ENCODE measurements at regions not wholly inside any gene's neighbourhood (a gene's known extent, or its start where the extent isn't known, plus 50 kb on each side); places are given as distances from the start of the nearest gene placed in this dataset.

DNA sequence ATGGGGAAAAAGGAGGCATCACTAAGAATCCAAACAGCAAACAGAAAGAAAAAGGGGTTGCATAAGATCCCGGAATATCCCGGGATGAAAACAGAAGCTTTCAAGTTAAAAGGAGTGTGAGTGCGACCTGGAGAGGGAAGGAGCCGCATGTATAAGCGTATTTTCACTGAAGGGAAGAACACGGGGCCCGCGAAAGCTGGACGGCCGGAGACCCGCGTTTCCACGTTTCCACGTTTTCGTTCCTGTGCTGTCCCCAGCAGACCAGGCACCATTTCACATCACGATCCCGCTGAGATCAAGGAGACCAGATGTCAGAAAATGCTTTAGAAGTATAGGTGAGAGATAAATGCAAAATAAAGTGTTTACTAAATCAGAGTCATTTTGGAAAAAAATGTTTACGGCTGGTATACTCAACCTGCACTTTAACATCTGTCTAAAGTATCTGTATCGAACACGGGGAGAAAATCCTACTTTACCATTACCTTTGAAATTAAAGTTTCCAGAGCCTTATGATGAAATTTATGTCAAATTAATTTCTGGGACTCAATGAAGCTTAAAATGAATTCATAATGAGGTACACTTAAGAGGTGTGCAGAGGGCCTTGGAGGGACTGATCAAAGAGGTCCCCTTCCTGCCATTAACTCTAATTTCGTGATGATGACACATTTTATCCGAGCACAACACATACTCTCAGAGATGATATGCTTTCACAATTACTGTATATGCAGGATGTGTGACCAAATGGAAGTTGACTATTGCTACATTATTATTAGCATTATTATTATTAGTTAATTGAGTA is 71.0 kb upstream of the SALL3 start:
- no peak for DNase-seq

DNA sequence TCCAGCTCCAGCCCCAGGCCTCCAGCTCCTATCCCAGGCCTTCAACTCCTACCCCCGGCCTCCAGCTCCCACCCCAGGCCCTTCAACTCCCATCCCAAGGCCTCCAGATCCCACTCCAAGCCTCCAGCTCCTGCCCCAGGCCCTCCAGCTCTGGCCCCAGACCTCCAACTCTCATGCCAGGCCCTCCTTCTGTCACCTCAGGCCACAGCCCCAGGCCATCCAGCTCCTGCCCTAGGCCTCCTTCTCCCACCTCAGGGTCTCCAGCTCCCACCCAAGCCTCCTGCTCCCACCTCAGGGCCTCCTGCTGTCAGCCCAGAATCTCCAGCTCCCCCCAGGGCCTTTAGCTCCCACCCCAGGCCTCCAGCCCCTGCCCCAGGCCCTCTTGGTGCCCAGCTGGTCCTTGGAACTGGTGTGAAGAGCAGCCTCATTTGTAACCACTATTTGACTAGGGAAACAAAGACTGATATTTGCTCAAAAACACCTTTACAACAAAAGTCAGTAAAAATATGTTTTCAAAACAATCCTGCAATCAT is 67.8 kb upstream of the SALL3 start:
- no peak for DNase-seq

DNA sequence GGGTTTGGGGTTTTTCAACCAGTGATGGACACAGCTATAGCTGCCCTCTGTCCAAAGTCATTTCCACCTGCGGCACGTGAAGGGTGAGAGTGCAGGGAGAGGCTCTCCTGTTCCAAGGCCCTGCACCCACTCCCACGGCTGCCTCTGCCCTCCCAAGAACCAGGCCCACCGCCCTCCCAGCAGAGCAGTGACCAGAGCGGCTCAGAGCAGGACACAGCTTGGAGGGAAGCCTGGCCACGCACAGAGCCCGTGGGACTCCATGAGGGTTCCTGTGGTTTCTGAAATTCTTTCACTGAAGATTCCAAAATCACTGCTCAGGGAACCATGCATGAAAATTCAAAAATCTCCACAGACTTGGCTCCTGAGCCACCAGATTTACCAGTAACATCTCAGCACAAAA is 67.3 kb upstream of the SALL3 start:
- DNase-seq = no peak

DNA sequence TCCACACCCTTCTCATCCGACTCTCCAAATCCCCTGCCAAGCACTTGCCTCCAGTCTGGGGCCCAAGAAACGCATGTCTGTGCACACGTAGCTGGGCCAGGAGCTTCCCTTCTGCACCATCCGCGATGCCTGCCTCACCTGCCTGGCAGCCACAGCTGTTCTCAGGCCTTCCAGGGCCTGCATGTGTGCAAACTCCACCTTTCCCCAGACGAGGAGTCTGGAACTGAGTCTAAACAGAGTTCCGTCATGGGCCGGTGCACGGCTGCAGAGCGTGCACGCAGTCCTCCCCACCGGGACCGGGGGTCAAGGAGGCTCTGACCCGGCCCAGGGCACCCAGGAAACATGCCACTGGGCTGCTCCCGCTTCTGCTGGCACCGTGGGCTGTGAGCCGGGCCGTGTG is 66.8 kb upstream of the SALL3 start:
- DNase-seq = no peak

DNA sequence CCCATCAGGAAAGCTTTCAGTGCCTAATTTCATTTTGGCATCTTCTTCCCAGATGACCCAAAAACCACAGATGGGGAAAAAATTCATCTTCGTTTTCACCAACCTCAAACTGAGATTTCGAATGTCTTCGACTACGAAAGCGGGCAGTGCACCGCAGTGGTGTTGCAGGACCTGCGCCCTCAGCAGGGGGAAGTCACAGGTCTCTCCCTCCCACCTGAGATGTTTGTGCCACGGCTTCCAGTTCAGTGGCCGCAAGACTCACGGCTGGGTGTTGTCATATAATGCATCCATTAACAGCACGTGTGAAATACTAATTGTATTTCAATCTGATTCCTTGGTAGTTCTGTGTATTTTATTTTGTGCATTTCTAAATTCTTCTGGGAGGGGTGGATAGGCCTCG is 66.2 kb upstream of the SALL3 start:
- no peak for DNase-seq

DNA sequence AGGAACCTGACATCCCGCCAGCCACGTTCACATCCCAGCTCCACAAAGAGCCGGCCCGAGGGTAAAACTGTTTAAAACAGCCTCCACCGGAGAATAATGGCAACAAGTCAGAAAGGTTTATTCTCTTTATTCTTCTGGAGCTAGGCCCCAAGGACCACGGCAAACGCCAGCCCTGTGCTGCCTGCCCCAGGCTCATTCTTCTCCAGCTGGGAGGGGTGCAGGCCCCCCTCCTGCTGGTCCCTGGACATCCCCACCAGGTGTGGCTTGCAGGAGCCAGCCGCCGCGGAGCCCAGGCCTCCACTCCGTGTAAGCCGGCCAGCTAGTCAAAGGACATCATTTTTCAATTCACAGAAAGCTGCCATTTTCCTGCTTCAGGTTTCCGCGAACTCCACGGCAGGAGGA is 65.8 kb upstream of the SALL3 start:
- no peak for DNase-seq

DNA sequence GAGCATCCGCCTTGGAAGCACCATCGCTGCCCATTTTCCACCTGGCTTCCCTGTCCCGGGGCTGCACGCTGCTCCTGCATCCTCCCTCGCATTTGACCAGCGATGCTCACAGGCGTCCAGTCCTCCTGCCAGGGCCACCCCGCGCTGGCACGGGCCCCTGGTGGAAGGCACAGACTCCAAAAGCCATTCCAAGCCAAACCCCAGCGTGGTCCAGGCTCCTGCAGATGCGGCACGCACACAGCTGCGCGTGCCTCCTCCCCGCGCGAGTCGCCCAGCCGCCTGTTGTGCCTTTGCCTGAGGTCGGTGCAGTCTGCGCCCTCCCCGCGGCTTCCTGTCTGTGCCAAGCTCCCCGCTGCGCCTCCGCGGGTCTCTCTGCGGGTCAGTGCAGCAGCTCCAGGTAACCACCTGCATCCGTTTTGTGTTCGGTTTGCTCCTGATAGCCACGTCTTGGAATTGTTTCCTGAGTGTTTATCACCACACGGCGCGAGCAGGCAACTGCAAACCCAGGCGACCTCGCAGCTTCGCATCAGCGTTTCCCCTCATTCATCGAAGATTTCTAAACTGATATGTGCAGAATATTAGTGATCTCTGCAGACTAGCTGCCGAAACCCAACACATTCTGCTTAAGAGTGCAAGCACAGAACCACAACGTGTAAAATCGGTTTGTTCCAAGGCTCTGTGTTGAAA is 65.2 kb upstream of the SALL3 start:
- no peak for DNase-seq

DNA sequence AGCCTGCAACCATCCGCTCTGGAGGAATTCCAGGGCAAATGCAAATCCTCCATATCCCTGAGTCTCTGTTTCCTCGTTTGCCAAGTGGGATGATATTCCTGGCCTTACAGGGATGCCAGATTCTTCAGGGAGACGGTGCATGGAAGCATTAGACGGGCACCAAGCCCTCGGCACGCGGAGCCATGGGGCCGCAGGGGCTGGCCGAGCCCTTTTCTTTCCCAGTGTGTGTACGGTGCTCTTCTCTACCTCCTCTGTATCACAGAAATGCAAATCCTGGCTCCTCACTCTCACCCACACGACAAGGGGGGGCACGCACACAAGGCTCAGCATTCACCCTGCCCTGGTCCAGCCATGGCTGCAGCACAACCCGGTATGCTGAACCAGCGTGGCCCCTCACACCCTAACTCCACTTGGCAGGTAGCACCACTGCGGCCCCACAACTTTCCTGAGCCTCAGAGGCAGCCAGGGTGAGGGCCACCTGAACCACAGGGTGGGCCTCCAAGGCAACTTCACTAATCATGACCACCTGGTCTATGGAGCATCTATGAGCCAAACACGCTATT is 64.1 kb upstream of the SALL3 start:
- no peak for DNase-seq

DNA sequence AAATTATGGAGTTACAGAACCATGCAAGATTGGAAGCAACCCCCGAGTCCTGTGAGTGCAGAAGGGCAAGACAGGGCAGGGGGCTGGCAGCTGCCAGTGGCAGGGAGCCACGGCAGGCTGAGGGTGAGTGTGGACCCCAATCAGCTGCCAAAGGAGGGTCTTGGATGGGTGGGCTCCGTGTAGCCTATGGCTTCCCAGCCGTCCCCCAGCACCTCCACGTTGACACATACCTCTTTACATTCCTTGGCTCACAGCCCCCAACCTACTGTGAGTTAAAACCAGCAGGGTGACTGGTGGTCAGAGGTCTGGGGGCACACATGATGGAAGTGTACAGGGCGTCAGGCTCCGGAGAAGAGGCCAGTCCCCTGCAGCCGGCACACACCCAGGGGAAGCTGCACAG is 60.9 kb upstream of the SALL3 start:
- no peak for DNase-seq

DNA sequence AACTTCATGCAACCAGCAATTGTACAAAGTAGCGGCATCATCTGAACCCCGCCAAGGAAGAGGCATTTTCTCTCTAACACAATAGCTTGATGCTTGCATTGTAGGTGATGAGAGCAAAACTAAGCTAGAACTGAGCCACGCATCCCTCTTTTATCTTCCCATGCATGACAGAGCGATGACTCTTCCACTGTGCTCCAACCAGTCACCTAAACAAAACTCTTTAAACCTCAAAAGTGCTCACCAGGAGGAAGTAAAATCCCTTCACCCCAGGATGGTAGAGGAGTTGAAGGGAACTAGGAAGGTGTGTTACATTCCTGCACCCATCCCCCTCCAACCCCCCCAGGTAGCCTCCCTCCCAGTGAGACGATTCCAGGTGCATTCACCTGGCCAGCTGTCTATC is 59.7 kb upstream of the SALL3 start:
- no peak for DNase-seq

DNA sequence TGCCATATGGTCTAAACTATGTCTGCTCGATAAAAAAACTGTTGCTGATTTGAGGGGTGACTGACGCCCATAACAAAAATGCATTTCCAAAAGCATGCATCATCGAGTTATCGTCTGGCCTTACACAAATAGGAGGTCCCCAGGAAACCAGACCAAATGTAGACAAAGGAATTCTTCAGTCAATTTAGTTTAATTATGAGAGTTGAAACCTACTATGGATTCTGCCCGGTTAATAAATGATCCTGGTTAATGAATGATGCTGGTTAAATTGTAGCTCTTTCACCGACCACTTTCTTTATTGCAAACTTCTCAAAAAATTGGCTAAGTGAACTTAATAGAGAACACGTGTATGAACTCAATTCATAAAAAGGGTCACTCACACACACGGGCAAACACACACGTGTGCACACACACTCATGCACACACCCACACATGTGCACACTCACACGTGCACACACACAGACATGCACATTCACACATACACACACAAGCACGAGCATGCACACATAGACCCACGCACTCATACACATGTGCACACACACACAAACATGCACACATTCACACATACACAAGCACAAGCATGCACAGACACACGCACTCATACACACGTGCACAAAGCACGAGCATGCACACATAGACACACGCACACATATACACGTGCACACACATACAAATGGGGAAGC is 59.0 kb upstream of the SALL3 start:
- DNase-seq = no peak

DNA sequence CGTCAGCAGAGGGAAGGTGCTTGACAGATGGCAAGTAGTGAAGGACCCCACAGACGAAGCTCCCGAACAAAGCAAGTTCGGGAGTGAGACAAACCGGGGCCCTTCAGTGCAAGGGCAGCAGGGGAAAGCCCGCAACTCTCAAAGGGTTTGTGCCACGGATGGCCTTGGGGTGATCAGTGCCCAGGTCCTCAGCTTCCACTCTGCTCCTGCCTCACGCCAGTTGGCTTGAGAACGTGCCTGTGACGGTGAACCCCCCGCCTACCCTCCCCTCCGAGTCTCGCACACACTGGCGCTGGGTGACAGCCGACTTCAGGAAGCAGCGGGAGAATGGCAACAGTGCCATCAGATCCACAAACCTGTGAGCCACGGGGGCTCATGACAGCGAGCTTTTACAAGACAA is 56.8 kb upstream of the SALL3 start:
- no peak for DNase-seq

DNA sequence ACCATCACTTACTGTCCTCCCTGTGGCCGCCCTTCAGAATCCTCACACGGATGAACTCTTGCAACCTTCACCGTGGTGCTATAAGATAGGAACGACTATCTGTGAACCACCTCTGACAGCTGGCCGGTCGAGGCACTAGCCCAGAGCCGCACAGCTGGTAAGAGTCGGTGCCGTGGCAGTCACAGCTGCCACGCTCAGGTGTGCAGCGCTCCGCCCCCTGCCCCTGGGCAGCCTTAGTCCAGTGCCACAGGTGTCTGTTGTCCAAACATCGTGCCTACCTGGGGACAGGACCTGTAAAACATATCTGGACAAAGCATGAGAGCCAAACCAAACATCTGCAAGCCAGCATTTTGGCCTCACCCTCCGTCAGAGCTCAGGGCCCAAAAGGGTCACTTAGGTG is 55.3 kb upstream of the SALL3 start:
- DNase-seq = no peak

DNA sequence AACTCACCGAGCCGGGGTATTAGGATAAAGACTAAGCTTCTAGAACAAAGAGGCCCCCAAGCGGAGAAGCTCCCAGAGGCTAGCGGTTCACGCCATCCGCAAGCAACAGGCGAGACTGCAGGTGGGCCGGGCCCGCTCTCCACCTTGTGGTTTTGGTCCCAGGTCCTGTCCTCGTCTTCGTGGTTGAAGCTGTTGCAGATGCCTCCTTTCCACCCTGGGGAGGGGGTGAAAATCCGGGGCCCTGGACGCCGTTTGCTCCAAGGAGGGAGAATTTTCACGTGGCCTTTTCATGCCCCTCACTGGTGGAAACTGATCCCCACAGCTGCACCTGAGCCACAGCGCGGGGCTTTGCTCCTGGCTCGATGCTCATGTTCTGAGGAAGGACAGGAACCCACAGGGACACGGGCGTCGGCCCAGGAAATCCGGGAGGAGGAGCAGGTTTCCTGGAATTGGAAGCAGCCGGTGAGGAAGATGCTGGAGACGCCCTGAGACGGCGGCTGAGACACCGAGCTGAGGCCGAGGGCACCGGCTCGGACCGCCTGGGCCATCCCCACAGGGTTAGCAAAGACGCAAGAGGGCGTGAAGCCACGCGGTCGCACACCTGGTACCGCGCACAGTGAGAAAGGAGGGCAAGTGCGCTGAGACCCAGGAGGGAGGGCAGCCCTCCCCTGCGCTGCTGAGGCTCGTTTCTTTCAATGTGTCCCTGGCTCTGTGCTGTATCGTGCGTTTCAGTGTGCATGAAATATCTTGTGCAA is 54.7 kb upstream of the SALL3 start:
- DNase-seq = no peak

DNA sequence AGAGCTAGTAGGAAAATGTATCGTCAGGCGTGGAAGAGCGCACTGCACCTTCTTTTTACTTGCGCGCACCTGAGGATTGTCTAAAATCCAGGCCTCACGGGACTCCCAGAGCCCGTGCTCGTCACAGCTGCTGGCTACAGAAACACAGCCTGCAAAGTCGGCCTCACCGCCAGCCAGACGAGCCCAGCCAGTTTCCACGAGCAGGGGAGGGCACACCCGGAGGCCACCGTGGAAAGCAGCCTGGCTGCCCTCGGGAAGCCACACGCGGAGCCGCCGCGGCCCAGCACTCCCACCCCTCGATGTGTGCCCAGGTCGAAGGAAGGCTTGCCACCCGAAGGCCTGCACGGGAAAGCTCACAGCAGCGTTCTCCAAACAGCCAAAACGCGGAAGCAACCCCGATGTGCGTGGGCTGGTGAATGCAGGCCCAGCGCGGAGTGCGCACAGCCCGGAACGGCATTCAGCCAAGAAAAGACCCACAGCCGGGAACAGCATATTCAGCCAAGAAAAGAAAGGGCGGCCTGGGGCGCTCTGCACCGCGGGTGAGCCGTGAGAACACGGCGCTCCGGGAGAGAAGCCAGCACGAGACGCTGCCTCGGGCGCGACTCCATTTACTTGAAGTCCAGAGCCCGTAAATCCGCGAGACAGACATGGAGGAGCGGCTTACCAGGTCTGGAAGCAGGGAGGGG is 53.9 kb upstream of the SALL3 start:
- no peak for DNase-seq

DNA sequence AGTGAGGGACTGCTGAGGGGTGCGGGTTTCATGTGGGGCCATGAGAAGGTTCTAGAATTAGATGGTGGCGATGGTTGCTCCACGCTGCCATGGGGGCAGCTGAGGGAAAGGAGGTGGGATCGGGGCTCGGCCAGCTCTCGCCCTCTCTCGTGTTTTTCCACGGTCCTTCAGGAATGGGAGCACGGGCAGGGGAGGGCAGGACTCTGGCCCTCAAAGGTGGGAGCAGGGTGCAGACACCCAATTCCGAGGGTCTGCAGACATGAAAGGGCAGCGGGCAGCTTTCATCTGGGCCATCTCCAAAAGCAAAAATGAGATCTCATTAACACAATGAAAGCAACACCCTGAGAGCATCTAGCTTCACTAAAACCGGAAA is 53.4 kb upstream of the SALL3 start:
- no peak for DNase-seq

DNA sequence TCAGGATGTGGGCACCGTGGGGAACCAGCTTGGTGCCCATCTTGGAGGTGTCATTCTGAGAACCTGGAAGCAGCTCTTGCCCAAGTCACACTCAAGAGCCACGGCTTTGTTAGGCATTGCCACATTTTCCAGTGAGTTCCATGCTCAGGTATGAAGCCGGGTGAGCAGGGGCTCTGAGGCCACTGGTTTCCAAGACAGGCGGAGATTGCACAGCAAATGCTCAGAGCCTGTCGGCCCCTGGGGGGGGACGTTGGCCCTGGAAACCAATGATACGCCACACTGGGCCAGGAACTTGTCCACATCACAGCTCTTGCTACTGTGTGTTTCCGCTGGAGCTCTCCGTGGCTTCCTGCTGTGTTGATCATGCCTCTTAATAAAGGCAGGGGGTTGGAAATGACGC is 52.5 kb upstream of the SALL3 start:
- no peak for DNase-seq

DNA sequence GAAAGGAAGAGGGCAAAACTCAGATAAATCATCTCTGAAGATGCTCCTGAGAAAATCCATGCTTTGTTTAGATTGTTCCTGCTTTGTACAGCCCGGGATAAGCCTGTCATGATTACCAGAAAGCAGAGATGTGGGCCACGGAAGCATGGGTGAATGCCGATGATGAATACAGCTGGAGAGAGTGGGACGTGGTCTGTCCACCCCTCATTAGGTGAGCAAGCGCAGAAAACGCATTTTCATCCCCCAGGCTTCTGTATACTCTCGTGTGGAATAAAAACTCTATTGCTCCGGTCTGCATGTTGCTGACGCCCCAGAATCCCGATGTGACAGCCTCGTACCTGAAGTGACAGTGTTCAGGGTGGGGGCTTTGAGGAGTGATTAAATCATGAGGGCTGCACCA is 52.0 kb upstream of the SALL3 start:
- DNase-seq = no peak

DNA sequence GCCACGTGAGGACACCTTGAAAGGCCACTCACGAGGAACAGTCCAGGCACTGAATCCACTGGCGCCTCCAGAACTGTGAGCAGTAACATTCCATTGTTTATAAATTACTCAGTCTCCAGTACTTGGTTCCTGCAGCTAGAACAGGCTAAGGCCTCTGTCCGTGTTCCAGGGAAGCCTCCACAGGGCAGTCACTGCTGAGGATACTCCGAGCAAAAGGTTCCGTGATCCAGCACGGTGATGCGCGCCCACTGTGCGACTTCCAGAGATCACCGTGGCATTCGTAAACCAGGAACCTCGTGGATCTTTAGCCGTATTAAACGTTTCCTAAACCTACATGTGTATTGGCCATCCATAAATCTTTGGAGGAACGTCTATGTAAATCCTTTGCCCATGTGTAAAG is 51.5 kb upstream of the SALL3 start:
- DNase-seq = no peak

DNA sequence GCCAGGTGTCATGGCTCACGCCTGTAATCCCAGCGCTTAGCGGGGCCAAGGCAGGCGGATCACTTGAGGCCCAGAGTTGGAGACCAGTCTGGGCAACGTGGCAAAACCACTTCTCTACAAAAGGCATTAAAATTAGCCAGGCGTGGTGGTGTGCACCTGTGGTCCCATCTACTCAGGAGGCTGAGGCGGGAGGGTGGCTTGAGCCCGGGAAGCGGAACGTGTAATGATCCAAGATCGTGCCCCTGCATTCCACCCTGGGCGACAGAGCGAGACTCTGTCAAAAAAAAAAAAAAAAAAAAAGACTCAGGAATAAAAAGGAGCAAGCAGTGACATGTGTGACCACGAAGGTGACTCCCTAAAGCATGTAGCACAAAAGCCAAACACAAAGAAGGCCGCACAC is 50.1 kb upstream of the SALL3 start:
- DNase-seq = no peak
